Fibroblast of lung (primary cell): ENCODE measurements at regions not wholly inside any gene's neighbourhood (a gene's known extent, or its start where the extent isn't known, plus 50 kb on each side); places are given as distances from the start of the nearest gene placed in this dataset.

ENCODE experiments used
- DNase-seq, 2 donors: peaks; one replicate each; pipeline versions ENCODE4 v3.0.0 to v3.0.0-alpha.2; 2010; ENCODE audit warnings: low read depth in 2 of 2
- H2AFZ ChIP-seq: 2 replicates; pipeline ENCODE4 v1.5.1; 2012; ENCODE audit warnings: low read length, control low read depth, inconsistent platforms
- H3K27ac ChIP-seq: 2 replicates; pipeline ENCODE4 v1.5.1; 2011; ENCODE audit warnings: low read length, control low read depth; ENCODE audit not compliant: insufficient read depth
- H3K27me3 ChIP-seq: 2 replicates; pipeline ENCODE4 v1.5.1; 2011; ENCODE audit warnings: mild to moderate bottlenecking, low read length; ENCODE audit not compliant: control insufficient read depth, insufficient read depth
- H3K36me3 ChIP-seq: 2 replicates; pipeline ENCODE4 v1.5.1; 2011; ENCODE audit warnings: low read length; ENCODE audit not compliant: control insufficient read depth, insufficient read depth
- H3K4me1 ChIP-seq: 2 replicates; pipeline ENCODE4 v1.5.1; 2011; ENCODE audit warnings: low read length; ENCODE audit not compliant: control insufficient read depth, insufficient read depth; ENCODE audit errors: extremely low read depth
- H3K4me2 ChIP-seq: 2 replicates; pipeline ENCODE4 v1.5.1; 2011; ENCODE audit warnings: low read length, control low read depth; ENCODE audit not compliant: insufficient read depth; ENCODE audit errors: extremely low read depth
- H3K4me3 ChIP-seq, 4 experiments: fragments of 200-600 bp in 1 of 4; sonication (generic) in 1 of 4; replicated peaks in 1 of 4; 2 replicates each; pipeline ENCODE4 v1.5.1; 2011 to 2016; ENCODE audit warnings: low read length in 4 of 4, low read depth in 3 of 4, mild to moderate bottlenecking in 3 of 4, control low read depth in 2 of 4, inconsistent platforms in 1 of 4, mixed read lengths in 1 of 4; ENCODE audit not compliant: insufficient read depth in 1 of 4; ENCODE audit errors: control extremely low read depth in 1 of 4
- H3K79me2 ChIP-seq: 2 replicates; pipeline ENCODE4 v1.5.1; 2012; ENCODE audit warnings: mild to moderate bottlenecking, low read length, inconsistent platforms; ENCODE audit not compliant: control insufficient read depth, insufficient read depth
- H3K9ac ChIP-seq: 2 replicates; pipeline ENCODE4 v1.5.1; 2011; ENCODE audit warnings: mild to moderate bottlenecking, low read length, control low read depth; ENCODE audit not compliant: insufficient read depth
- H3K9me3 ChIP-seq: 2 replicates; pipeline ENCODE4 v1.5.1; 2012; ENCODE audit warnings: low read depth, low read length; ENCODE audit not compliant: control insufficient read depth, insufficient read depth
- H4K20me1 ChIP-seq: 2 replicates; pipeline ENCODE4 v1.5.1; 2011; ENCODE audit warnings: low read length; ENCODE audit not compliant: control insufficient read depth, insufficient read depth; ENCODE audit errors: extremely low read depth
- CTCF ChIP-seq, 2 donors: IDR thresholded peaks in 1 of 2; conservative IDR thresholded peaks in 1 of 2; 1 replicate in 1 of 2; 2 replicates in 1 of 2; pipeline ENCODE4 v1.5.1; 2011 to 2012; ENCODE audit warnings: low read length in 2 of 2, control low read depth in 1 of 2, inconsistent platforms in 1 of 2, low read depth in 1 of 2, mild to moderate bottlenecking in 1 of 2
- EZH2 ChIP-seq: IDR thresholded peaks from 2 replicates; pipeline ENCODE4 v1.5.1; 2012; ENCODE audit warnings: low read length, control low read depth, mild to moderate bottlenecking; ENCODE audit errors: missing control alignments

- Histone ChIP-seq H3K27me3 (no peaks in the 10 kb centered on the region), H3K9ac (no peak overlapping the region), H3K4me2 (no peak overlapping the region)
Observed at GRCh38 chr10:8897769-8898168, 843.3 kb downstream of the GATA3 start.

GRCh38 chr10:8898745-8899330, 844.4 kb downstream of the GATA3 start:
- Histone ChIP-seq H3K4me3 (no peak overlapping the region), H3K9ac (no peak overlapping the region), H4K20me1 (no peaks in the 10 kb centered on the region), H3K79me2 (no peaks in the 10 kb centered on the region), H3K36me3 (no peaks in the 10 kb centered on the region), H3K9me3 (no peaks in the 10 kb centered on the region), H3K27me3 (no peaks in the 10 kb centered on the region), H2AFZ (no peak overlapping the region), H3K4me2 (no peak overlapping the region), H3K4me1 (no peaks in the 10 kb centered on the region), H3K27ac (no peak overlapping the region)
- DNase-seq, result no peak
- TF ChIP-seq EZH2 (no peak), CTCF (conservative IDR thresholded peaks at IDR 0.05 in 1 of 2, IDR thresholded peaks at IDR 0.05 in 1 of 2; ENCODE audit: low read depth in 1 of 2, low read length in 2 of 2) (no peak)

More at GRCh38 chr10:8897769-8898168, 843.3 kb downstream of the GATA3 start:
- no peak for TF ChIP-seq CTCF (conservative IDR thresholded peaks at IDR 0.05 in 1 of 2, IDR thresholded peaks at IDR 0.05 in 1 of 2; ENCODE audit: low read depth in 1 of 2, low read length in 2 of 2)
- H4K20me1 ChIP-seq, result no peaks in the 10 kb centered on the region
- H3K4me3 ChIP-seq, result no peak overlapping the region
- no peaks in the 10 kb centered on the region for H3K9me3 ChIP-seq
- H3K4me1 ChIP-seq, result no peaks in the 10 kb centered on the region
- no peak overlapping the region for H3K27ac ChIP-seq
- H3K79me2 ChIP-seq, result no peaks in the 10 kb centered on the region
- DNase-seq, result no peak
- H2AFZ ChIP-seq, result no peak overlapping the region
- H3K36me3 ChIP-seq, result no peaks in the 10 kb centered on the region

DNA sequence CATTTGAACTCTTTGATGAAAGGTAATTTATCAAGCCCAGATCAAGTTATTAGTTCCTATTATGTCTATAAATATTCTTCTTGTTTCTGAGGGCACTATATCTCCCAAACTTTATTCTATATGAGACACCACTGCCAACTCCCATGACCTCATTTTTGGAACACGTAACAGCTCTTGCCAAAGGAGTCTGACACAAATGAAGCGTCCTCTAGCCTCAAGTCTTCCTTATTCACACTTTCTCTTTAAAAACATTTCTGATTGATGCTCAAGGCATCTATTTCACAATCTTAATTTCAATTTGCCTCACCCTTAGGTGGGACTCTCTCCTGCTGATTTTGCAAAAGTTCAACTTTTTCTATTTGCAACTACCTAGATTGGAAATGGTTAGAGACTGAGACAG, 848.4 kb downstream of the GATA3 start:
- no peaks in the 10 kb centered on the region for H3K79me2 ChIP-seq
- no peak overlapping the region for H3K9ac ChIP-seq
- no peaks in the 10 kb centered on the region for H3K4me1 ChIP-seq
- no peak overlapping the region for H3K4me2 ChIP-seq
- DNase-seq, result no peak
- H3K36me3 ChIP-seq, result no peaks in the 10 kb centered on the region
- no peak overlapping the region for H2AFZ ChIP-seq
- no peak overlapping the region for H3K4me3 ChIP-seq
- no peaks in the 10 kb centered on the region for H4K20me1 ChIP-seq
- no peaks in the 10 kb centered on the region for H3K27me3 ChIP-seq
- no peak overlapping the region for H3K27ac ChIP-seq
- TF ChIP-seq EZH2, result no peak
- TF ChIP-seq CTCF (conservative IDR thresholded peaks at IDR 0.05 in 1 of 2, IDR thresholded peaks at IDR 0.05 in 1 of 2; ENCODE audit: low read depth in 1 of 2, low read length in 2 of 2), result no peak
- no peaks in the 10 kb centered on the region for H3K9me3 ChIP-seq
